HCT116 (cell line): ENCODE measurements at regions not wholly inside any gene's neighbourhood (a gene's known extent, or its start where the extent isn't known, plus 50 kb on each side); places are given as distances from the start of the nearest gene placed in this dataset.

Source experiments
- ATAC-seq: fragments of 200-7000 bp; cut with Tn5 transposase; 2 replicates; pipeline ENCODE4 v1.9.1; 2020; ENCODE audit warnings: mild to moderate bottlenecking, moderate library complexity
- BruUV-seq: library from RNA; stranded (reverse); fragments of 400-500 nt; replicated peaks from 2 replicates; lab custom pipeline; 2021; lab: Mats Ljungman, UMichigan
- CTCF ChIA-PET: fragments of 300-600 bp; sonication (Branson Sonifier 250); formaldehyde crosslinking; loops from one replicate; lab custom pipeline; 2021; ENCODE audit warnings: antibody characterized with exemption; lab: Charles Lee
- POLR2A ChIA-PET: fragments of 300-600, 350-600 bp; sonication (Branson Sonifier 250); formaldehyde crosslinking; loops from one replicate; lab custom pipeline; 2021; ENCODE audit warnings: antibody characterized with exemption; lab: Charles Lee
- RAD21 ChIA-PET, 2 experiments: fragments of 300-600 bp; sonication (Branson Sonifier 250); formaldehyde crosslinking; loops; one replicate each; lab custom pipeline; 2023; ENCODE audit warnings: low total read pairs in 2 of 2; ENCODE audit not compliant: uncharacterized antibody in 2 of 2, unreplicated experiment in 2 of 2, low non-redundant PET in 1 of 2; lab: Charles Lee
- DNase-seq: peaks from one replicate; pipeline ENCODE4 v3.0.0-alpha.2; 2010; ENCODE audit warnings: low read depth, low spot score
- H2AFZ ChIP-seq: fragments of 200-600 bp; shearing (Covaris generic), sonication (generic); 2 replicates; pipeline ENCODE4 v1.6.1; 2017; ENCODE audit warnings: low read depth, mixed run types, mixed read lengths, antibody characterized with exemption, low read length; ENCODE audit not compliant: poor library complexity, severe bottlenecking
- H3K27ac ChIP-seq: 2 replicates; pipeline ENCODE4 v1.5.1; 2012; ENCODE audit warnings: low read depth, low read length
- H3K27me3 ChIP-seq: fragments of 200-600 bp; sonication (generic); 2 replicates; pipeline ENCODE4 v1.6.1; 2016; ENCODE audit warnings: mixed run types, low read length, mixed read lengths; ENCODE audit not compliant: insufficient read depth
- H3K36me3 ChIP-seq, 2 experiments: fragments of 200-500 bp in 1 of 2; fragments of 200-600 bp in 1 of 2; sonication (Bioruptor generic) in 1 of 2; sonication (generic) in 1 of 2; 2 replicates each; pipeline versions ENCODE4 v1.5.1 to v1.6.1; 2014 to 2016; ENCODE audit warnings: low read length in 2 of 2, inconsistent platforms in 1 of 2, mixed read lengths in 1 of 2, mixed run types in 1 of 2; ENCODE audit not compliant: insufficient read depth in 2 of 2, control insufficient read depth in 1 of 2
- H3K4me1 ChIP-seq, 2 experiments: fragments of 200-600 bp in 1 of 2; sonication (generic) in 1 of 2; 2 replicates each; pipeline versions ENCODE4 v1.5.1 to v1.6.1; 2012 to 2017; ENCODE audit warnings: low read length in 2 of 2, inconsistent platforms in 1 of 2, mild to moderate bottlenecking in 1 of 2, mixed read lengths in 1 of 2, mixed run types in 1 of 2, moderate library complexity in 1 of 2; ENCODE audit not compliant: insufficient read depth in 2 of 2, control insufficient read depth in 1 of 2
- H3K4me2 ChIP-seq: fragments of 200-600 bp; sonication (generic); 2 replicates; pipeline ENCODE4 v1.6.1; 2017; ENCODE audit warnings: mixed run types, low read length, mixed read lengths
- H3K4me3 ChIP-seq, 2 experiments: fragments of 200-600 bp in 1 of 2; sonication (generic) in 1 of 2; replicated peaks in 1 of 2; 2 replicates each; pipeline ENCODE4 v1.5.1; 2011 to 2016; ENCODE audit warnings: low read length in 2 of 2, control low read depth in 1 of 2, low read depth in 1 of 2, mild to moderate bottlenecking in 1 of 2, mixed read lengths in 1 of 2, mixed run types in 1 of 2
- H3K79me2 ChIP-seq: fragments of 200-600 bp; sonication (generic); 2 replicates; pipeline ENCODE4 v1.6.1; 2017; ENCODE audit warnings: mild to moderate bottlenecking, mixed run types, low read length, moderate library complexity, mixed read lengths; ENCODE audit not compliant: insufficient read depth
- H3K9ac ChIP-seq: fragments of 200-600 bp; sonication (generic); 2 replicates; pipeline ENCODE4 v1.6.1; 2016; ENCODE audit warnings: low read length, mixed read lengths
- H3K9me2 ChIP-seq: fragments of 200-600 bp; sonication (generic), shearing (Covaris generic); 2 replicates; pipeline ENCODE4 v1.6.1; 2017; ENCODE audit warnings: mixed run types, mild to moderate bottlenecking, moderate library complexity; ENCODE audit not compliant: insufficient read depth
- H3K9me3 ChIP-seq, 2 experiments: fragments of 200-500 bp in 1 of 2; fragments of 200-600 bp in 1 of 2; sonication (Bioruptor generic) in 1 of 2; sonication (generic) in 1 of 2; 2 replicates each; pipeline ENCODE4 v1.6.1; 2014 to 2017; ENCODE audit warnings: low read length in 2 of 2, mixed read lengths in 2 of 2, inconsistent platforms in 1 of 2, low read depth in 1 of 2, mild to moderate bottlenecking in 1 of 2, mixed run types in 1 of 2, moderate library complexity in 1 of 2; ENCODE audit not compliant: control insufficient read depth in 1 of 2, insufficient read depth in 1 of 2
- H4K20me1 ChIP-seq: fragments of 200-600 bp; sonication (generic), shearing (Covaris generic); 2 replicates; pipeline ENCODE4 v1.6.1; 2017; ENCODE audit warnings: mixed run types, mild to moderate bottlenecking, moderate library complexity; ENCODE audit not compliant: insufficient read depth
- ATF3 ChIP-seq: IDR thresholded peaks from 2 replicates; pipeline ENCODE4 v1.6.1; 2012
- CEBPB ChIP-seq: IDR thresholded peaks from 2 replicates; pipeline ENCODE4 v1.6.1; 2012; ENCODE audit warnings: low read depth
- CTCF ChIP-seq, 3 experiments: fragments of 200-600 bp in 1 of 3; sonication (generic) in 1 of 3; IDR thresholded peaks in 2 of 3; conservative IDR thresholded peaks in 1 of 3; 2 replicates each; pipeline ENCODE4 v1.5.1; 2012 to 2017; ENCODE audit warnings: low read depth in 2 of 3, low read length in 2 of 3, antibody characterized with exemption in 1 of 3, borderline replicate concordance in 1 of 3, control low read depth in 1 of 3, mild to moderate bottlenecking in 1 of 3, mixed read lengths in 1 of 3, mixed run types in 1 of 3, moderate library complexity in 1 of 3; ENCODE audit not compliant: insufficient read depth in 1 of 3
- EGR1 ChIP-seq: IDR thresholded peaks from 2 replicates; pipeline ENCODE4 v1.6.1; 2012; ENCODE audit warnings: low read depth
- ELF1 ChIP-seq: IDR thresholded peaks from 2 replicates; pipeline ENCODE4 v1.6.1; 2012; ENCODE audit warnings: low read depth, borderline replicate concordance
- EZH2 ChIP-seq: fragments of 200-600 bp; sonication (generic); IDR thresholded peaks from 2 replicates; pipeline ENCODE4 v1.6.1; 2017; ENCODE audit warnings: antibody characterized with exemption, mixed run types
- EZH2phosphoT487 ChIP-seq: fragments of 200-600 bp; IDR thresholded peaks from 2 replicates; pipeline ENCODE4 v1.6.1; 2018; ENCODE audit warnings: antibody characterized with exemption, borderline replicate concordance
- JUND ChIP-seq: IDR thresholded peaks from 2 replicates; pipeline ENCODE4 v1.6.1; 2012
- POLR2A ChIP-seq: IDR thresholded peaks from 2 replicates; pipeline ENCODE4 v1.7.0; 2011; ENCODE audit warnings: borderline replicate concordance; ENCODE audit not compliant: insufficient read depth, insufficient read length; ENCODE audit errors: extremely low read depth
- POLR2AphosphoS5 ChIP-seq: IDR thresholded peaks from 2 replicates; pipeline ENCODE4 v1.6.1; 2011; ENCODE audit warnings: mild to moderate bottlenecking, low read depth, low read length, moderate library complexity
- RAD21 ChIP-seq: IDR thresholded peaks from 2 replicates; pipeline ENCODE4 v1.6.1; 2012; ENCODE audit warnings: low read depth, mild to moderate bottlenecking
- REST ChIP-seq: IDR thresholded peaks from 2 replicates; pipeline ENCODE4 v1.6.1; 2012; ENCODE audit warnings: low read depth
- SIN3A ChIP-seq: IDR thresholded peaks from 2 replicates; pipeline ENCODE4 v1.6.1; 2012; ENCODE audit warnings: low read depth
- SRF ChIP-seq: IDR thresholded peaks from 2 replicates; pipeline ENCODE4 v1.6.1; 2012; ENCODE audit warnings: low read depth
- TCF7L2 ChIP-seq: IDR thresholded peaks from 2 replicates; pipeline ENCODE4 v1.7.0; 2011; ENCODE audit warnings: borderline replicate concordance, inconsistent platforms; ENCODE audit not compliant: insufficient read depth, insufficient read length; ENCODE audit errors: extremely low read depth
- YY1 ChIP-seq: IDR thresholded peaks from 2 replicates; pipeline ENCODE4 v1.6.1; 2011; ENCODE audit warnings: low read length, low read depth, moderate library complexity, mild to moderate bottlenecking; ENCODE audit not compliant: insufficient replicate concordance; ENCODE audit errors: extremely low read depth
- ZFX ChIP-seq: fragments of 450-650 bp; IDR thresholded peaks from 2 replicates; pipeline ENCODE4 v1.6.1; 2017
- ZNF274 ChIP-seq: fragments of 200-500 bp; sonication (Bioruptor generic); IDR thresholded peaks from 2 replicates; pipeline ENCODE4 v1.6.1; 2014; ENCODE audit warnings: mild to moderate bottlenecking, low read depth, low read length, inconsistent platforms
- intact Hi-C: fragments of 100-400 bp; cut with micrococcal nuclease; formaldehyde crosslinking; loops from 2 replicates; pipeline ENCODE4 v1.10.0; 2022

- peak overlapping the region; percentile 19; the same call in 1 of the 2 replicates for H3K9ac ChIP-seq
- no peaks in the 10 kb centered on the region for H3K79me2 ChIP-seq
- H3K4me2 ChIP-seq, result peak overlapping the region; percentile 43
- no peaks in the 10 kb centered on the region for H3K36me3 ChIP-seq
- no peaks in the 10 kb centered on the region for H3K9me2 ChIP-seq
- no peaks in the 10 kb centered on the region for H3K9me3 ChIP-seq
- DNase-seq (no peak), ATAC-seq (no peak)
- H3K4me1 ChIP-seq, result peaks cover 41 to 78% of the 10 kb centered on the region in 2 experiments
- H2AFZ ChIP-seq, result no peak overlapping the region
- no peaks in the 10 kb centered on the region for H3K27me3 ChIP-seq
- H3K4me3 ChIP-seq, result no peak overlapping the region
- intact Hi-C loops, result no loop called here
- H4K20me1 ChIP-seq, result no peaks in the 10 kb centered on the region
- no peak for TF ChIP-seq RAD21
- TF ChIP-seq REST, result no peak
- no peak for TF ChIP-seq SRF
- no peak for TF ChIP-seq ZFX
- no peak for TF ChIP-seq CTCF (IDR thresholded peaks at IDR 0.05 in 2 of 3, conservative IDR thresholded peaks at IDR 0.05 in 1 of 3; ENCODE audit: borderline replicate concordance in 1 of 3, insufficient read depth in 1 of 3, low read depth in 2 of 3, low read length in 2 of 3)
- TF ChIP-seq ZNF274, result no peak
- TF ChIP-seq TCF7L2, result no peak
- no peak for TF ChIP-seq CEBPB
- TF ChIP-seq EZH2phosphoT487, result no peak
- TF ChIP-seq SIN3A, result no peak
- TF ChIP-seq ATF3, result no peak
- no peak for TF ChIP-seq YY1
- no peak for TF ChIP-seq EZH2
- TF ChIP-seq EGR1, result no peak
- TF ChIP-seq ELF1, result no peak
- TF ChIP-seq POLR2AphosphoS5, result no peak
- TF ChIP-seq JUND, result no peak
- no peak for TF ChIP-seq POLR2A
- no peak overlapping the region for H3K27ac ChIP-seq
- BruUV-seq, result no TSS peak
- POLR2A ChIA-PET, result no interaction called here
- CTCF ChIA-PET, result interaction anchor here (1.6 kb wide), 1 partner anchor 15 kb away, joined by 4 read pairs; no protein-coding TSS in a partner anchor
- RAD21 ChIA-PET, result no interaction called here
These were observed 54.2 kb downstream of the IRAG1 start for GRCh38 chr11:10639350-10639749.
